GM12873 (cell line): ENCODE measurements at regions not wholly inside any gene's neighbourhood (a gene's known extent, or its start where the extent isn't known, plus 50 kb on each side); places are given as distances from the start of the nearest gene placed in this dataset.

Experiments used
- TF ChIP-seq, protein P1 (sequence below): IDR thresholded peaks from 2 replicates; pipeline ENCODE4 v1.5.1; 2012; ENCODE audit warnings: low read depth, mild to moderate bottlenecking, moderate library complexity, low read length, control low read depth; ENCODE audit not compliant: insufficient read depth; ENCODE audit errors: missing control alignments

DNA sequence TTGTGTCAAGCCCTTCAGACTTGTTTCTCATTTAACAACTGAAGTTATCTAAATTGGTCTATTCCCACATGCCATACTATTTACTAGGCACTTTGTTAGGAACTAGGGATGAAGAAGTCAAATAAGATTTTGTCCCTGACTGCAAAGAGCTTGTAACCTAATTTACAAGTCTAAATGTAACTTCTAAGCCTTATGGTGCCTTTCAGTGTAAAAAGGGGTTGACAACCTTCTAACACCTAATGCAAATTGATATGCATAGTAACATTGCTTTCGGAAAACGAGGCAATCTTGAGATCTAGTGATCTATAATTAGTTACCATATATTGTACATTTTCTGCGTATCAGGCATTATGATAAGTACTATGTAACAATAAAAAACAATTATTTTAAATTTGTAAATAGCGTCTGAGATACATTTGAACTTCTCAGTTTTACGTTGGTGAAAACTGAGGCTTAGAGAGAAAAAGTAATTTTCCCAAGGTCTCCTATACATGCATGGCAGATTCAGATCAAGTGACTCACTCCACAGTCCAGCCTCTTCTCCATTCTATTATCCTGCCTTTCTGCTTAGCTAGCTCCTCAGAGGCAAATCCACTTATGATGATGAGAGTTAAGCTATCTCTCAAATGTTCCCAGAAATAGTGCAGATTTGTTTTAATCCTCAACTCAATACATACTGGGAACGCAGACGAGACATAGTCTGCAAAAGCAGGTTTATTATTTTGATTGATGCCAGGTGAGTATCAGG, 764.9 kb upstream of the SLITRK5 start:
- TF ChIP-seq, protein P1, sequence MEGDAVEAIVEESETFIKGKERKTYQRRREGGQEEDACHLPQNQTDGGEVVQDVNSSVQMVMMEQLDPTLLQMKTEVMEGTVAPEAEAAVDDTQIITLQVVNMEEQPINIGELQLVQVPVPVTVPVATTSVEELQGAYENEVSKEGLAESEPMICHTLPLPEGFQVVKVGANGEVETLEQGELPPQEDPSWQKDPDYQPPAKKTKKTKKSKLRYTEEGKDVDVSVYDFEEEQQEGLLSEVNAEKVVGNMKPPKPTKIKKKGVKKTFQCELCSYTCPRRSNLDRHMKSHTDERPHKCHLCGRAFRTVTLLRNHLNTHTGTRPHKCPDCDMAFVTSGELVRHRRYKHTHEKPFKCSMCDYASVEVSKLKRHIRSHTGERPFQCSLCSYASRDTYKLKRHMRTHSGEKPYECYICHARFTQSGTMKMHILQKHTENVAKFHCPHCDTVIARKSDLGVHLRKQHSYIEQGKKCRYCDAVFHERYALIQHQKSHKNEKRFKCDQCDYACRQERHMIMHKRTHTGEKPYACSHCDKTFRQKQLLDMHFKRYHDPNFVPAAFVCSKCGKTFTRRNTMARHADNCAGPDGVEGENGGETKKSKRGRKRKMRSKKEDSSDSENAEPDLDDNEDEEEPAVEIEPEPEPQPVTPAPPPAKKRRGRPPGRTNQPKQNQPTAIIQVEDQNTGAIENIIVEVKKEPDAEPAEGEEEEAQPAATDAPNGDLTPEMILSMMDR: no peak

GRCh38 chr13:86907156-86907555, 764.0 kb upstream of the SLITRK5 start:
- TF ChIP-seq, protein P1: no peak

GRCh38 chr13:86909318-86909717, 761.9 kb upstream of the SLITRK5 start:
- TF ChIP-seq, protein P1: no peak

DNA sequence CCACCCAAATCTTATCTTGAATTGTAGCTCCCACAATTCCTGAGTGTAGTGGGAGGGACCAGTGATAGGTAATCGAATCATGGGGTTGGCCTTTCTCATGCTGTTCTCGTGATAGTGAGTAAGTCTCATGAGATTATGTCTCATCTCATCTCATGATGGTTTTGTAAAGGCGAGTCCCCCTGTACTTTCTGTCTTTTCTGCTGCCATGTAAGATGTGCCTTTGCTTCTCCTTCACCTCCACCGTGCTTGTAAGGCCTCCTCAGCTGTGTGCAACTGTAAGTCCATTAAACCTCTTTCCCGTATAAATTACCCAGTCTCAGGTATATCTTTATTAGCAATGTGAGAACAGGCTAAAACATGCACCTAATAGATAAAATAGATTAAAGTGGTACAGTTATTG, 756.4 kb upstream of the SLITRK5 start:
- TF ChIP-seq, protein P1: no peak

GRCh38 chr13:86918682-86919081, 752.5 kb upstream of the SLITRK5 start:
- TF ChIP-seq, protein P1: no peak

GRCh38 chr13:86920961-86921360, 750.2 kb upstream of the SLITRK5 start:
- TF ChIP-seq, protein P1: no peak

DNA sequence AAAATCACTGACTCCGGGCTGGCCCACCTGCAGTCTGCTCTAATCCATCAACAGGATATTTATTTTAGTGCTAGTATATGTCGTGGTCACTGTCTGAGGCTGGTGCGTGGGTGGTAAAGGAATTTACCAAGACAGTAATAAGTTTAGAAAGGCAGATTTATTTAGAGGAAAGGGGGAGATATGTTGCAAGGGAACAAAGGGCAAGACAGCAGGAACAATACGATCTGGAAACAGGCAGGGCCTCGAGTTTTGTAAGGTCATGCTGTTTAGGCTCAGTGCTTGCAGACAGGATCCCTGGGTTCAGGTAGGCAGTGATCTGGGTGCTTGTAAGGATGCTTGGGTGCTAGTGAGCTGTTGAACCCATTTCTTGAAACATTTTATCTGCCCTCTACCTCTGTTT, 748.2 kb upstream of the SLITRK5 start:
- TF ChIP-seq, protein P1: no peak
